ENCODE measurements at regions not wholly inside any gene's neighbourhood (a gene's known extent, or its start where the extent isn't known, plus 50 kb on each side); places are given as distances from the start of the nearest gene placed in this dataset.

GRCh38 chr13:77443511-77443910, 92.0 kb upstream of the SCEL start:
- Histone ChIP-seq H3K4me2 (no peak overlapping the region), H3K36me3 (no peaks in the 10 kb centered on the region), H2AFZ (replicated peaks) (no peak overlapping the region), H3K4me3 (no peak overlapping the region), H3F3A (ENCODE audit: low read depth) (no peaks in the 10 kb centered on the region), H3K27ac (no peak overlapping the region), H4K20me1 (ENCODE audit: low read depth) (no peaks in the 10 kb centered on the region), H3K9ac (no peak overlapping the region), H3K4me1 (peaks cover 9% of the 10 kb centered on the region), H3K27me3 (no peaks in the 10 kb centered on the region), H3K9me3 (ENCODE audit: low read depth) (no peaks in the 10 kb centered on the region), H3K79me2 (ENCODE audit: low read depth) (no peaks in the 10 kb centered on the region)
- H3K36me3 Mint-ChIP-seq, result no peaks in the 10 kb centered on the region
- H3K27me3 Mint-ChIP-seq (ENCODE audit: insufficient read depth, low read depth), result peaks cover under 1% of the 10 kb centered on the region
- TF ChIP-seq EZH2phosphoT487 (IDR thresholded peaks at IDR 0.05), result no peak
- peaks cover 2% of the 10 kb centered on the region for H3K9me3 Mint-ChIP-seq
- DNase-seq (ENCODE audit: low spot score), result no peak
- H3K27ac Mint-ChIP-seq, result no peak overlapping the region
- peaks cover 6% of the 10 kb centered on the region for H3K4me1 Mint-ChIP-seq
- H3K4me3 Mint-ChIP-seq, result no peak overlapping the region

- no peaks in the 10 kb centered on the region for H3K36me3 Mint-ChIP-seq
Observed at GRCh38 chr13:77437267-77437666, 98.2 kb upstream of the SCEL start.

GRCh38 chr13:77434289-77434688, 101.2 kb upstream of the SCEL start:
- peaks cover 4% of the 10 kb centered on the region for H3K9me3 Mint-ChIP-seq
- no peaks in the 10 kb centered on the region for H3K79me2 ChIP-seq (ENCODE audit: low read depth)
- no peaks in the 10 kb centered on the region for H3F3A ChIP-seq (ENCODE audit: low read depth)
- no peak overlapping the region for H2AFZ ChIP-seq (replicated peaks)
- no peak overlapping the region for H3K9ac ChIP-seq
- H3K27ac ChIP-seq, result no peak overlapping the region
- no peak overlapping the region for H3K4me2 ChIP-seq
- no peaks in the 10 kb centered on the region for H3K4me1 Mint-ChIP-seq
- TF ChIP-seq EZH2 (IDR thresholded peaks at IDR 0.05), result no peak
- no peak for TF ChIP-seq EZH2phosphoT487 (IDR thresholded peaks at IDR 0.05)
- TF ChIP-seq CTCF (IDR thresholded peaks at IDR 0.05), result no peak
- no peaks in the 10 kb centered on the region for H3K36me3 Mint-ChIP-seq
- no peak overlapping the region for H3K4me3 Mint-ChIP-seq
- H3K36me3 ChIP-seq, result no peaks in the 10 kb centered on the region
- no peaks in the 10 kb centered on the region for H4K20me1 ChIP-seq (ENCODE audit: low read depth)
- H3K27me3 Mint-ChIP-seq (ENCODE audit: insufficient read depth, low read depth), result no peaks in the 10 kb centered on the region
- H3K27ac Mint-ChIP-seq, result no peak overlapping the region
- no peaks in the 10 kb centered on the region for H3K9me3 ChIP-seq (ENCODE audit: low read depth)
- DNase-seq (ENCODE audit: low spot score), result no peak
- H3K4me1 ChIP-seq, result no peaks in the 10 kb centered on the region
- H3K4me3 ChIP-seq, result no peak overlapping the region
- H3K27me3 ChIP-seq, result no peaks in the 10 kb centered on the region

More at GRCh38 chr13:77437267-77437666, 98.2 kb upstream of the SCEL start:
- Mint-ChIP-seq H3K27me3 (ENCODE audit: insufficient read depth, low read depth) (no peaks in the 10 kb centered on the region), H3K4me3 (no peak overlapping the region), H3K4me1 (no peaks in the 10 kb centered on the region), H3K9me3 (peaks cover 4% of the 10 kb centered on the region), H3K27ac (no peak overlapping the region)
- Histone ChIP-seq H3K79me2 (ENCODE audit: low read depth) (no peaks in the 10 kb centered on the region), H3K36me3 (no peaks in the 10 kb centered on the region), H4K20me1 (ENCODE audit: low read depth) (no peaks in the 10 kb centered on the region), H3K4me2 (no peak overlapping the region), H3K27me3 (no peaks in the 10 kb centered on the region), H3K9me3 (ENCODE audit: low read depth) (no peaks in the 10 kb centered on the region), H3F3A (ENCODE audit: low read depth) (no peaks in the 10 kb centered on the region), H3K4me1 (no peaks in the 10 kb centered on the region), H3K9ac (no peak overlapping the region), H3K4me3 (no peak overlapping the region), H3K27ac (no peak overlapping the region), H2AFZ (replicated peaks) (no peak overlapping the region)
- no peak for DNase-seq (ENCODE audit: low spot score)
- TF ChIP-seq EZH2 (IDR thresholded peaks at IDR 0.05) (no peak), EZH2phosphoT487 (IDR thresholded peaks at IDR 0.05) (no peak), CTCF (IDR thresholded peaks at IDR 0.05) (no peak)

DNA sequence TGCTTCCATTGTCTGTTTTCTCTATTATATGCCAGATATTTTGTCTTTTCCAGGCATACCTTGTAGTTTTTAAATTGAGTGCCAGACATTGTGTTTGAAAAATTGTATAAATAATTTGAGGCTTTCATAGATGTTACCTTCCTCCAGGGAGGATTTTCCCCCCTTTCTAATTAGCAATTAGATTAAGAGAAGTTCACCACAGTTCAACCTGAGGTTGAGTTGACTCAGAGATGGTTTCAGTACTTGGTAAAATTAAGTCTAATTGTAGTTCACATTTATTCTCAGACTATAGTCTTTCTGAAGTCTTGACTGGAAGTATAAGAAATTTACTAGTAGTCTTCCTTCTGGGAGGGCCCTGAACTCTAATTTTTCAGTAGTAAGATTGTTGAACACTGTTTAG, 104.1 kb upstream of the SCEL start:
- Histone ChIP-seq H3K36me3 (no peaks in the 10 kb centered on the region), H3K27me3 (no peaks in the 10 kb centered on the region), H3K9me3 (ENCODE audit: low read depth) (no peaks in the 10 kb centered on the region), H3K9ac (no peak overlapping the region), H3F3A (ENCODE audit: low read depth) (no peaks in the 10 kb centered on the region), H4K20me1 (ENCODE audit: low read depth) (no peaks in the 10 kb centered on the region), H3K4me1 (no peaks in the 10 kb centered on the region), H3K27ac (no peak overlapping the region), H3K4me3 (no peak overlapping the region), H2AFZ (replicated peaks) (no peak overlapping the region), H3K79me2 (ENCODE audit: low read depth) (no peaks in the 10 kb centered on the region), H3K4me2 (no peak overlapping the region)
- H3K36me3 Mint-ChIP-seq, result no peaks in the 10 kb centered on the region
- H3K4me3 Mint-ChIP-seq, result no peak overlapping the region
- no peaks in the 10 kb centered on the region for H3K9me3 Mint-ChIP-seq
- no peaks in the 10 kb centered on the region for H3K27me3 Mint-ChIP-seq (ENCODE audit: insufficient read depth, low read depth)
- DNase-seq (ENCODE audit: low spot score), result no peak
- no peaks in the 10 kb centered on the region for H3K4me1 Mint-ChIP-seq
- no peak overlapping the region for H3K27ac Mint-ChIP-seq
- TF ChIP-seq EZH2phosphoT487 (IDR thresholded peaks at IDR 0.05) (no peak), EZH2 (IDR thresholded peaks at IDR 0.05) (no peak), CTCF (IDR thresholded peaks at IDR 0.05) (no peak)
